ENCODE measurements at regions not wholly inside any gene's neighbourhood (a gene's known extent, or its start where the extent isn't known, plus 50 kb on each side); places are given as distances from the start of the nearest gene placed in this dataset.

- Histone ChIP-seq H3K27me3 (replicated peaks in 1 of 4; ENCODE audit: control extremely low read depth in 1 of 4, control insufficient read depth in 3 of 4, insufficient read depth in 4 of 4, low read length in 3 of 4) (no peaks in the 10 kb centered on the region), H3K9me3 (ENCODE audit: control extremely low read depth in 1 of 3, control insufficient read depth in 2 of 3, insufficient read depth in 1 of 3, low read length in 2 of 3) (no peaks in the 10 kb centered on the region), H3K9ac (ENCODE audit: low read length) (no peak overlapping the region), H3K79me2 (ENCODE audit: control insufficient read depth, insufficient read depth, low read length) (no peaks in the 10 kb centered on the region), H3K4me2 (replicated peaks; ENCODE audit: low read depth, low read length, poor library complexity, severe bottlenecking) (no peak overlapping the region), H3K36me3 (replicated peaks in 1 of 2; ENCODE audit: control extremely low read depth in 1 of 2, control insufficient read depth in 1 of 2, extremely low read depth in 1 of 2, insufficient read depth in 2 of 2, low read length in 1 of 2) (no peaks in the 10 kb centered on the region), H3K4me1 (ENCODE audit: control insufficient read depth in 2 of 2, insufficient read depth in 2 of 2, low read length in 2 of 2) (no peaks in the 10 kb centered on the region), H2AFZ (ENCODE audit: insufficient read depth, low read depth, low read length, poor library complexity, severe bottlenecking) (no peak overlapping the region), H4K20me1 (ENCODE audit: control insufficient read depth, insufficient read depth, low read length, poor library complexity, severe bottlenecking) (no peaks in the 10 kb centered on the region), H3K27ac (ENCODE audit: low read length in 2 of 2) (no peak overlapping the region), H3K4me3 (ENCODE audit: control extremely low read depth in 1 of 5, extremely low read depth in 1 of 5, insufficient read depth in 1 of 5, low read depth in 2 of 5, low read length in 4 of 5) (no peak overlapping the region)
- DNase-seq (no peak), ATAC-seq (ENCODE audit: low read depth) (no peak)
- WGBS (ENCODE audit: insufficient coverage), result no CpG with 5 or more reads among the region's 1 CpG
- TF ChIP-seq CTCF (IDR thresholded peaks at IDR 0.05) (no peak), EZH2 (IDR thresholded peaks at IDR 0.05; ENCODE audit: borderline replicate concordance, insufficient read depth, low read depth, low read length, poor library complexity, severe bottlenecking) (no peak)
- H3K4me1 Mint-ChIP-seq, result no peaks in the 10 kb centered on the region
- H3K27me3 Mint-ChIP-seq, result no peaks in the 10 kb centered on the region
- ChIA-PET CTCF (no interaction called here), POLR2A (no interaction called here)
- peaks cover 5% of the 10 kb centered on the region for H3K9me3 Mint-ChIP-seq (ENCODE audit: insufficient read depth)
- no peak overlapping the region for H3K4me3 Mint-ChIP-seq
- H3K27ac Mint-ChIP-seq, result no peak overlapping the region
- intact Hi-C loops (cut with micrococcal nuclease), result no loop called here
These were observed 691.1 kb upstream of the FTMT start for GRCh38 chr5:121160591-121160990.

- Mint-ChIP-seq H3K9me3 (ENCODE audit: insufficient read depth) (no peaks in the 10 kb centered on the region), H3K4me1 (no peaks in the 10 kb centered on the region), H3K27ac (no peak overlapping the region), H3K27me3 (no peaks in the 10 kb centered on the region), H3K4me3 (no peak overlapping the region)
- DNase-seq, result no peak
- H4K20me1 ChIP-seq (ENCODE audit: control insufficient read depth, insufficient read depth, low read length, poor library complexity, severe bottlenecking), result no peaks in the 10 kb centered on the region
- no peak overlapping the region for H3K4me3 ChIP-seq (ENCODE audit: control extremely low read depth in 1 of 5, extremely low read depth in 1 of 5, insufficient read depth in 1 of 5, low read depth in 2 of 5, low read length in 4 of 5)
- no peak overlapping the region for H3K9ac ChIP-seq (ENCODE audit: low read length)
- no peaks in the 10 kb centered on the region for H3K4me1 ChIP-seq (ENCODE audit: control insufficient read depth in 2 of 2, insufficient read depth in 2 of 2, low read length in 2 of 2)
- TF ChIP-seq EZH2 (IDR thresholded peaks at IDR 0.05; ENCODE audit: borderline replicate concordance, insufficient read depth, low read depth, low read length, poor library complexity, severe bottlenecking) (no peak), CTCF (IDR thresholded peaks at IDR 0.05) (no peak)
- WGBS (ENCODE audit: insufficient coverage), result 30% methylated on average over 8 of the region's 10 CpGs
- H3K27me3 ChIP-seq (replicated peaks in 1 of 4; ENCODE audit: control extremely low read depth in 1 of 4, control insufficient read depth in 3 of 4, insufficient read depth in 4 of 4, low read length in 3 of 4), result no peaks in the 10 kb centered on the region
- H2AFZ ChIP-seq (ENCODE audit: insufficient read depth, low read depth, low read length, poor library complexity, severe bottlenecking), result no peak overlapping the region
- no peaks in the 10 kb centered on the region for H3K36me3 ChIP-seq (replicated peaks in 1 of 2; ENCODE audit: control extremely low read depth in 1 of 2, control insufficient read depth in 1 of 2, extremely low read depth in 1 of 2, insufficient read depth in 2 of 2, low read length in 1 of 2)
- ChIA-PET CTCF (no interaction called here), POLR2A (no interaction called here)
- no peak overlapping the region for H3K27ac ChIP-seq (ENCODE audit: low read length in 2 of 2)
- H3K9me3 ChIP-seq (ENCODE audit: control extremely low read depth in 1 of 3, control insufficient read depth in 2 of 3, insufficient read depth in 1 of 3, low read length in 2 of 3), result no peaks in the 10 kb centered on the region
- intact Hi-C loops (cut with micrococcal nuclease), result no loop called here
- H3K4me2 ChIP-seq (replicated peaks; ENCODE audit: low read depth, low read length, poor library complexity, severe bottlenecking), result no peak overlapping the region
- no peak for ATAC-seq (ENCODE audit: low read depth)
- no peaks in the 10 kb centered on the region for H3K79me2 ChIP-seq (ENCODE audit: control insufficient read depth, insufficient read depth, low read length)
These were observed 687.0 kb upstream of the FTMT start for GRCh38 chr5:121164632-121165031.

Data from B cell (primary cell).